ENCODE measurements at regions not wholly inside any gene's neighbourhood (a gene's known extent, or its start where the extent isn't known, plus 50 kb on each side); places are given as distances from the start of the nearest gene placed in this dataset.

DNA sequence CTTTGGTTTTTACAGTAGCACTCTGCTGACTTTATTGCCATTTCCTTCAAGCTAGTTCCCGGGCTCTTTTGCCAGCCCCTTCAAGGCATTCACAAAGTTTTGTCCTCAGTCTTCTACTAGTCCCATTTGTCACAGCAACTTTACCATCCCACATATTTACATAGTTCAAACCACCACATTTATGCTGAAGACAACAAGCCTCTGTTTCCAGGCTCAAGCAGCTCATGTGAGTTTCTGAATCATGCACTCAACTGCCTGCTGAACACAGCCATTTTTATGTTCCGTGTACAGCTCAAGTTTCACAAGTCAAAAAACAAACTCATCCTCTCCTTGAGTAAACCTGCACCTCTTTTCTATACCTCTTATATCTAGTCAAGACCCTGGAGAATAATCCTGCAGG is 977.0 kb upstream of the SLC10A2 start:
- no peak for ATAC-seq
- 88% methylated on average over 2 of the region's 2 CpGs for WGBS, 2 donors

DNA sequence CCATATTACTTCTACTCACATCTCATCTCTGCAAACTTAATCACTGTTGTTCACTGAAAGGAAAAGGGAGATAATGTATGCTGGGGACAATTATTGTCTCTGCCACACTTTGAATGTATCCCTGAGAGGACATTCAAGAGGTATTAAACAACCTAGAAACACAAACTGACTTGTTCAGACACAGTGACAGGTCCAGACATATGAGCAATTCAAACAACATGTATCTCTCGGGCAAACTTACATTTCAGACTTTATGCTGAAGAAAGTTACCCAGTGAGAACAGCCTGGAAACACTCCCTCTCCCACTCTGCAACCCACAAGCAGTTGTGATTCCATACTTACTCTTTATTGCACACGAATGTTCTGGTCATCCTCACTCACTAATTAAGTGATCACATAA is 968.7 kb upstream of the SLC10A2 start:
- ATAC-seq (no peak), DNase-seq (no peak)
- no peaks in the 10 kb centered on the region for H3K36me3 ChIP-seq
- no peak overlapping the region for H3K27ac ChIP-seq
- TF ChIP-seq, protein P1, sequence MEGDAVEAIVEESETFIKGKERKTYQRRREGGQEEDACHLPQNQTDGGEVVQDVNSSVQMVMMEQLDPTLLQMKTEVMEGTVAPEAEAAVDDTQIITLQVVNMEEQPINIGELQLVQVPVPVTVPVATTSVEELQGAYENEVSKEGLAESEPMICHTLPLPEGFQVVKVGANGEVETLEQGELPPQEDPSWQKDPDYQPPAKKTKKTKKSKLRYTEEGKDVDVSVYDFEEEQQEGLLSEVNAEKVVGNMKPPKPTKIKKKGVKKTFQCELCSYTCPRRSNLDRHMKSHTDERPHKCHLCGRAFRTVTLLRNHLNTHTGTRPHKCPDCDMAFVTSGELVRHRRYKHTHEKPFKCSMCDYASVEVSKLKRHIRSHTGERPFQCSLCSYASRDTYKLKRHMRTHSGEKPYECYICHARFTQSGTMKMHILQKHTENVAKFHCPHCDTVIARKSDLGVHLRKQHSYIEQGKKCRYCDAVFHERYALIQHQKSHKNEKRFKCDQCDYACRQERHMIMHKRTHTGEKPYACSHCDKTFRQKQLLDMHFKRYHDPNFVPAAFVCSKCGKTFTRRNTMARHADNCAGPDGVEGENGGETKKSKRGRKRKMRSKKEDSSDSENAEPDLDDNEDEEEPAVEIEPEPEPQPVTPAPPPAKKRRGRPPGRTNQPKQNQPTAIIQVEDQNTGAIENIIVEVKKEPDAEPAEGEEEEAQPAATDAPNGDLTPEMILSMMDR (IDR thresholded peaks at IDR 0.05), result no peak
- intact Hi-C loops (cut with DNase I), result no loop called here
- H3K27me3 ChIP-seq, result no peaks in the 10 kb centered on the region
- peaks cover 0 to 11% (median 0%) of the 10 kb centered on the region in 11 donors for H3K9me3 ChIP-seq
- 86 to 89% methylated on average over 2 of the region's 2 CpGs for WGBS, 2 donors
- H3K4me3 ChIP-seq, result no peak overlapping the region
- H3K4me1 ChIP-seq, result no peaks in the 10 kb centered on the region

More for the DNA sequence above, 977.0 kb upstream of the SLC10A2 start:
- Histone ChIP-seq H3K27me3 (no peaks in the 10 kb centered on the region), H3K27ac (no peak overlapping the region), H3K36me3 (no peaks in the 10 kb centered on the region), H3K4me3 (no peak overlapping the region), H3K4me1 (peaks cover 0 to 4% (median 0%) of the 10 kb centered on the region in 9 donors), H3K9me3 (peaks cover 0 to 23% (median 0%) of the 10 kb centered on the region in 11 donors)
- TF ChIP-seq, protein P1 (IDR thresholded peaks at IDR 0.05), result no peak
- intact Hi-C loops (cut with DNase I), result no loop called here
- no peak for DNase-seq

DNA sequence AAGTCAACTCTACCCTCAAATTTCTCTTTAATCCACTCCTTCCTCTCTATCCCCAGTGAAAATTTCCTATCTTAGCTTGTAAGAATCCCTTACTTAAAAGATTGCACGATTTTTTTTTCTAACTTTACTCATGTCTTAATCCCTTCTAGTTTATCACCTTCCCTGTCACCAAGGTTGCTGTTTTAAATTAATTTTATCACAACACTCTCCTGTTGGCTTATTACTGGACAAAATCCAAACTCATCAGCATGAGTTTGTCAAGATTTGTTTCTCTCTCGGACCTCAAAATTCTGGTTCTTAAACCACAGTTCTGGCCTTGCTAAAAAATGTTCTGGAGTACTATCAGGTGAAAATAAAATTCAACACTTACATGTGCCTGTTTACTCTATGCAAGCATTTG is 959.1 kb upstream of the SLC10A2 start:
- H3K36me3 ChIP-seq, result no peaks in the 10 kb centered on the region
- ATAC-seq (no peak), DNase-seq (no peak)
- WGBS, 2 donors, result 20 to 36% methylated on average over 2 of the region's 2 CpGs
- intact Hi-C loops (cut with DNase I), result no loop called here
- no peak overlapping the region for H3K4me3 ChIP-seq
- H3K9me3 ChIP-seq, result no peaks in the 10 kb centered on the region
- TF ChIP-seq, protein P1 (IDR thresholded peaks at IDR 0.05), result no peak
- no peak overlapping the region for H3K27ac ChIP-seq
- H3K4me1 ChIP-seq, result peaks cover 0 to 17% (median 4%) of the 10 kb centered on the region in 9 donors
- H3K27me3 ChIP-seq, result no peaks in the 10 kb centered on the region

DNA sequence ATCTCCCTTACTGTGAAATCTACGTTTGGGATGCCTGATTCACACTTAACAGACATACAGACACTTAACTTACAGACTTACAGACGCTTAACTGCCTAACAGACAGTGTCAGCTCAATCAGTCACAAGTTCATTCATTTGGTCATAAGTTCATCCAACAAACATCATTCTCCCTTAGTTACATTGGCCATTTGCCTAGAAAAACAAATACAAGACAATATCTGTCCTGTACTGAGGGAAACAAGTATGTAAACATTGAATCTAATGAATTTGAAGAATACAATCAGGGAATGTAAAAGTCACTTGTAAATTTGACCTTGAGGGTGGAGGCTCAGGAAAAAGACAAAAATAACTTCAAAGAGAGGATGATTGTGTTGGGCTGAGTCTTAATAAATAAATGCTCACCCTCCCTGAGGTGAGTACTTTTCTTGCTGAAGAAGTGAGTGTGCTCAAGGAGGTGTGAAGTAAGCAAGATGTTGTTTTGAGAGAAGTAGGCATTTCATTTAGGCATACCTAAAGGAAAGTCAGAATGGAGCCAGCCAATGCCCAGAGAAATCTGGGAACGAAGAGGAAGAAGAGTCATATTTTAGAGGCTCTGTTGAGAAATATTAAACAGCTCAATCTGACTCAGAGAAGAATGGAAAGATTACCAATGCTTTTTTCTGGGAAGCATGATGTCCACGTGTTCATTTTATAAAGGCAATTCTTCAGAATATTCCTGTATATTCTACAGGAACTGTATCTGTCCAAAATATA is 958.4 kb upstream of the SLC10A2 start:
- intact Hi-C loops (cut with DNase I), result no loop called here
- H3K27me3 ChIP-seq, result no peaks in the 10 kb centered on the region
- DNase-seq (no peak), ATAC-seq (peak in 3 of 8 donors; percentile 4 to 56 (median 44))
- H3K36me3 ChIP-seq, result no peaks in the 10 kb centered on the region
- H3K4me3 ChIP-seq, result no peak overlapping the region
- H3K9me3 ChIP-seq, result no peaks in the 10 kb centered on the region
- WGBS, 2 donors, result 25 to 33% methylated on average over 4 of the region's 4 CpGs
- H3K27ac ChIP-seq, result no peak overlapping the region
- peaks cover 0 to 17% (median 4%) of the 10 kb centered on the region in 9 donors for H3K4me1 ChIP-seq
- TF ChIP-seq, protein P1 (IDR thresholded peaks at IDR 0.05), result no peak
